ENCODE measurements at regions not wholly inside any gene's neighbourhood (a gene's known extent, or its start where the extent isn't known, plus 50 kb on each side); places are given as distances from the start of the nearest gene placed in this dataset.

DNA sequence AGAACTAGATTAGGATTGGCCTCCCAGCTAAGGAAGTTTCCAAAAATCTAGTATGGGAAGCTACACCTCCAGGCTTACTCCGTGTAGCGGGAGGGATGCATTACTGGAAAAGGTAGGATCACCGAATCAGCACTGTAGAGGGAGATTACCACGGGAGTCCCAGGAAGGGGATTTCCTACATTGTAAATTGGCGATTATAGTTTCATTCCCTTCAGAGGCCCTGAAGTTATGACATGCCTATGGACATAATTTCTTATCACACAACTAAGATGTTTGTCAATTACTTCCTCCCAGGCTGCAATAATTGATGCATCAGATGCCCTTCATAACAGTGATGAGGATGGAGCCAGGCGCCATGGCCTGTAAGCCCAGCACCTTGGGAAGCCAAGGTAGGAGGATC, 71.2 kb upstream of the NR4A3 start:
- no peak for TF ChIP-seq POLR2AphosphoS5 (IDR thresholded peaks at IDR 0.05; ENCODE audit: low read depth, low read length)
- no peak for TF ChIP-seq TAF1 (IDR thresholded peaks at IDR 0.05; ENCODE audit: low read depth, low read length)
- TF ChIP-seq POLR2A (IDR thresholded peaks at IDR 0.05; ENCODE audit: low read depth, low read length), result no peak
- TF ChIP-seq POU2F2 (IDR thresholded peaks at IDR 0.05; ENCODE audit: low read depth, low read length), result no peak
- TF ChIP-seq SPI1 (IDR thresholded peaks at IDR 0.05; ENCODE audit: low read depth, low read length), result no peak
- TF ChIP-seq PAX5 (IDR thresholded peaks at IDR 0.05; ENCODE audit: insufficient read depth, low read length, severe bottlenecking), result no peak

All from GM12891 (cell line).